ENCODE measurements at regions not wholly inside any gene's neighbourhood (a gene's known extent, or its start where the extent isn't known, plus 50 kb on each side); places are given as distances from the start of the nearest gene placed in this dataset.

- Histone ChIP-seq H3K27me3 (ENCODE audit: control insufficient read depth, low read length) (no peaks in the 10 kb centered on the region), H3K4me2 (ENCODE audit: low read length) (no peak overlapping the region), H3F3A (ENCODE audit: control insufficient read depth, insufficient read depth) (no peaks in the 10 kb centered on the region), H3K27ac (ENCODE audit: low read depth, low read length) (no peak overlapping the region), H3K36me3 (ENCODE audit: control insufficient read depth, low read length) (no peaks in the 10 kb centered on the region), H3K79me2 (ENCODE audit: control insufficient read depth, low read length) (no peaks in the 10 kb centered on the region), H4K20me1 (ENCODE audit: control insufficient read depth, insufficient read depth, low read depth, low read length) (no peaks in the 10 kb centered on the region), H3K4me3 (ENCODE audit: low read length) (no peak overlapping the region), H3K9me3 (ENCODE audit: control insufficient read depth, insufficient read depth, low read length) (no peaks in the 10 kb centered on the region), H3K4me1 (ENCODE audit: control insufficient read depth, low read length) (no peaks in the 10 kb centered on the region), H3K9me2 (replicated peaks; ENCODE audit: control insufficient read depth, low read length) (no peaks in the 10 kb centered on the region)
- TF ChIP-seq CTCF (IDR thresholded peaks at IDR 0.05; ENCODE audit: low read depth, low read length, poor library complexity, severe bottlenecking) = no peak
- TF ChIP-seq EZH2phosphoT487 (IDR thresholded peaks at IDR 0.05; ENCODE audit: borderline replicate concordance, low read length) = no peak
Observed at GRCh38 chr16:49093939-49094338, 187.7 kb downstream of the CBLN1 start.

DNA sequence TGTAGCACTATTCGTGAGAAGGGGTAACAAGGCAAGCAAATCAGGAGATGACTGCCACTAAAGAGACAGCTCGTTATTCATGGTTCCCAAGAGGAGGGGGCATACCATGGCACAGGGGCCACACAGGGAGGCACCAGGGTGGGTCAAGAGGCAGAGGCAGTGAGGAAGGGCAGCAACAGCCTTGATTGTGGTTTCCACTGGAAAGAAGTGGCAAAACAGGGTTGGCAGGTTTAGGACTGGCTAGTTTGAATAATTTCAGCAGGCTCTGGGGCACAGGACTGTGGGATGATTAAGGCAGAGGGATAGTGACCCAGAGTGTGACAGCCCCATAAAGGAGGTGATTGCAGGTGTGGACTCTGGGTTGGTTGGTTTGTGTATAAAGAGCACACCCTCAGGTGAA is 188.9 kb downstream of the CBLN1 start:
- Histone ChIP-seq H3F3A (ENCODE audit: control insufficient read depth, insufficient read depth) (no peaks in the 10 kb centered on the region), H4K20me1 (ENCODE audit: control insufficient read depth, insufficient read depth, low read depth, low read length) (no peaks in the 10 kb centered on the region), H3K4me3 (ENCODE audit: low read length) (no peak overlapping the region), H3K27ac (ENCODE audit: low read depth, low read length) (no peak overlapping the region), H3K27me3 (ENCODE audit: control insufficient read depth, low read length) (no peaks in the 10 kb centered on the region), H3K4me2 (ENCODE audit: low read length) (no peak overlapping the region), H3K9me3 (ENCODE audit: control insufficient read depth, insufficient read depth, low read length) (no peaks in the 10 kb centered on the region), H3K4me1 (ENCODE audit: control insufficient read depth, low read length) (no peaks in the 10 kb centered on the region), H3K36me3 (ENCODE audit: control insufficient read depth, low read length) (no peaks in the 10 kb centered on the region), H3K9me2 (replicated peaks; ENCODE audit: control insufficient read depth, low read length) (no peaks in the 10 kb centered on the region), H3K79me2 (ENCODE audit: control insufficient read depth, low read length) (no peaks in the 10 kb centered on the region)
- TF ChIP-seq EZH2phosphoT487 (IDR thresholded peaks at IDR 0.05; ENCODE audit: borderline replicate concordance, low read length) (no peak), CTCF (IDR thresholded peaks at IDR 0.05; ENCODE audit: low read depth, low read length, poor library complexity, severe bottlenecking) (no peak)

DNA sequence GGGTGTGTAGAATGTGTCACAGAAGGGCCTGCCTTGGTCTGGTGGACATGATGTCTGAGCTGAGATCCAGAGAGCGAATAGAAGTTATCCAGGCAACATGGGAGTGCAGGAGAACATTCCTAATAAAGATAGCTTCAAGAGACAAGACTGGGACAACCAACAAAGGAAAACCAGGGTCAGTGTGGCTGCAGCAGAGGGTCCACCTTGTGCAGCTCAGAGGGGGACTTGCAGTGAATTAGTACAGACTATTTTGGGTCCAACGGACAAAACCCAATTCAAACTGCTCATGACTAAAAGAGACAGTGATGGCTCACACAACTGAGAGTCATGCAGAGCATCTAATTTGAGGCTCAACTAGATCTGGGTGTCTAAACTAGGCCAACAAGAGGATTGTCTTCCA is 192.1 kb downstream of the CBLN1 start:
- no peak overlapping the region for H3K4me2 ChIP-seq (ENCODE audit: low read length)
- H3K79me2 ChIP-seq (ENCODE audit: control insufficient read depth, low read length) = no peaks in the 10 kb centered on the region
- H3K27me3 ChIP-seq (ENCODE audit: control insufficient read depth, low read length) = no peaks in the 10 kb centered on the region
- no peaks in the 10 kb centered on the region for H4K20me1 ChIP-seq (ENCODE audit: control insufficient read depth, insufficient read depth, low read depth, low read length)
- H3K9me3 ChIP-seq (ENCODE audit: control insufficient read depth, insufficient read depth, low read length) = no peaks in the 10 kb centered on the region; the same call in 1 of the 2 replicates
- H3K4me3 ChIP-seq (ENCODE audit: low read length) = no peak overlapping the region
- no peaks in the 10 kb centered on the region for H3K36me3 ChIP-seq (ENCODE audit: control insufficient read depth, low read length)
- no peak overlapping the region for H3K27ac ChIP-seq (ENCODE audit: low read depth, low read length)
- H3F3A ChIP-seq (ENCODE audit: control insufficient read depth, insufficient read depth) = no peaks in the 10 kb centered on the region
- TF ChIP-seq CTCF (IDR thresholded peaks at IDR 0.05; ENCODE audit: low read depth, low read length, poor library complexity, severe bottlenecking) (no peak), EZH2phosphoT487 (IDR thresholded peaks at IDR 0.05; ENCODE audit: borderline replicate concordance, low read length) (no peak)
- no peaks in the 10 kb centered on the region for H3K4me1 ChIP-seq (ENCODE audit: control insufficient read depth, low read length)
- H3K9me2 ChIP-seq (replicated peaks; ENCODE audit: control insufficient read depth, low read length) = no peaks in the 10 kb centered on the region

- no peaks in the 10 kb centered on the region for H3K27me3 ChIP-seq (ENCODE audit: control insufficient read depth, low read length)
- no peak overlapping the region for H3K4me3 ChIP-seq (ENCODE audit: low read length)
- H4K20me1 ChIP-seq (ENCODE audit: control insufficient read depth, insufficient read depth, low read depth, low read length) = no peaks in the 10 kb centered on the region
- H3F3A ChIP-seq (ENCODE audit: control insufficient read depth, insufficient read depth) = no peaks in the 10 kb centered on the region
- no peaks in the 10 kb centered on the region for H3K4me1 ChIP-seq (ENCODE audit: control insufficient read depth, low read length)
- H3K9me3 ChIP-seq (ENCODE audit: control insufficient read depth, insufficient read depth, low read length) = no peaks in the 10 kb centered on the region; the same call in 1 of the 2 replicates
- no peak overlapping the region for H3K4me2 ChIP-seq (ENCODE audit: low read length)
- no peaks in the 10 kb centered on the region for H3K36me3 ChIP-seq (ENCODE audit: control insufficient read depth, low read length)
- no peaks in the 10 kb centered on the region for H3K9me2 ChIP-seq (replicated peaks; ENCODE audit: control insufficient read depth, low read length)
- TF ChIP-seq EZH2phosphoT487 (IDR thresholded peaks at IDR 0.05; ENCODE audit: borderline replicate concordance, low read length) (no peak), CTCF (IDR thresholded peaks at IDR 0.05; ENCODE audit: low read depth, low read length, poor library complexity, severe bottlenecking) (no peak)
- no peaks in the 10 kb centered on the region for H3K79me2 ChIP-seq (ENCODE audit: control insufficient read depth, low read length)
- no peak overlapping the region for H3K27ac ChIP-seq (ENCODE audit: low read depth, low read length)
Observed at GRCh38 chr16:49089039-49089438, 192.6 kb downstream of the CBLN1 start.
